ENCODE measurements at regions not wholly inside any gene's neighbourhood (a gene's known extent, or its start where the extent isn't known, plus 50 kb on each side); places are given as distances from the start of the nearest gene placed in this dataset.

- H3K36me3 ChIP-seq (ENCODE audit: insufficient read depth, low read length): no peaks in the 10 kb centered on the region
- intact Hi-C loops (cut with DNase I, micrococcal nuclease): no loop called here
- no peaks in the 10 kb centered on the region for H3K4me1 Mint-ChIP-seq (ENCODE audit: low read depth)
- peaks cover 7% of the 10 kb centered on the region for H3K9me3 Mint-ChIP-seq
- ChIA-PET CTCF (no interaction called here), POLR2A (no interaction called here)
- no peak overlapping the region for H3K27ac ChIP-seq (ENCODE audit: low read depth in 1 of 2, low read length in 2 of 2)
- DNase-seq (no peak), ATAC-seq (ENCODE audit: poor library complexity) (no peak)
- H3K27me3 ChIP-seq (ENCODE audit: control insufficient read depth in 1 of 2, insufficient read depth in 2 of 2, low read length in 2 of 2): no peaks in the 10 kb centered on the region
- no peaks in the 10 kb centered on the region for H3K27me3 Mint-ChIP-seq
- no peak overlapping the region for H3K4me3 Mint-ChIP-seq
- H3K36me3 Mint-ChIP-seq (ENCODE audit: low read depth): no peaks in the 10 kb centered on the region
- H3K9me3 ChIP-seq (ENCODE audit: control insufficient read depth in 1 of 2, insufficient read depth in 1 of 2, low read length in 2 of 2): peaks cover 0 to 4% of the 10 kb centered on the region in 2 experiments
- no peaks in the 10 kb centered on the region for H3K4me1 ChIP-seq (ENCODE audit: insufficient read depth, low read length)
- no peak for TF ChIP-seq CTCF (IDR thresholded peaks at IDR 0.05)
- H3K27ac Mint-ChIP-seq: no peak overlapping the region
- H3K4me3 ChIP-seq (ENCODE audit: low read length): no peak overlapping the region
Observed at GRCh38 chr13:63129995-63130394, 1714.3 kb upstream of the PCDH20 start.

- POLR2A ChIA-PET: no interaction called here
Observed at GRCh38 chr13:63128716-63129115, 1713.1 kb upstream of the PCDH20 start.

GRCh38 chr13:63124863-63125262, 1709.2 kb upstream of the PCDH20 start:
- POLR2A ChIA-PET: no interaction called here

More at GRCh38 chr13:63128716-63129115, 1713.1 kb upstream of the PCDH20 start:
- Histone ChIP-seq H3K9me3 (ENCODE audit: control insufficient read depth in 1 of 2, insufficient read depth in 1 of 2, low read length in 2 of 2) (peaks cover 0 to 4% of the 10 kb centered on the region in 2 experiments), H3K27ac (ENCODE audit: low read depth in 1 of 2, low read length in 2 of 2) (no peak overlapping the region), H3K27me3 (ENCODE audit: control insufficient read depth in 1 of 2, insufficient read depth in 2 of 2, low read length in 2 of 2) (no peaks in the 10 kb centered on the region), H3K4me1 (ENCODE audit: insufficient read depth, low read length) (no peaks in the 10 kb centered on the region), H3K36me3 (ENCODE audit: insufficient read depth, low read length) (no peaks in the 10 kb centered on the region), H3K4me3 (ENCODE audit: low read length) (no peak overlapping the region)
- DNase-seq: no peak
- ATAC-seq (ENCODE audit: poor library complexity): no peak
- CTCF ChIA-PET: no interaction called here
- H3K36me3 Mint-ChIP-seq (ENCODE audit: low read depth): no peaks in the 10 kb centered on the region
- H3K27me3 Mint-ChIP-seq: no peaks in the 10 kb centered on the region
- TF ChIP-seq CTCF (IDR thresholded peaks at IDR 0.05): no peak
- H3K4me3 Mint-ChIP-seq: no peak overlapping the region
- intact Hi-C loops (cut with DNase I, micrococcal nuclease): no loop called here
- no peak overlapping the region for H3K27ac Mint-ChIP-seq
- H3K9me3 Mint-ChIP-seq: peaks cover 7% of the 10 kb centered on the region
- no peaks in the 10 kb centered on the region for H3K4me1 Mint-ChIP-seq (ENCODE audit: low read depth)

More at GRCh38 chr13:63124863-63125262, 1709.2 kb upstream of the PCDH20 start:
- Mint-ChIP-seq H3K4me1 (ENCODE audit: low read depth) (no peaks in the 10 kb centered on the region), H3K27ac (no peak overlapping the region), H3K9me3 (no peaks in the 10 kb centered on the region), H3K4me3 (no peak overlapping the region), H3K27me3 (no peaks in the 10 kb centered on the region), H3K36me3 (ENCODE audit: low read depth) (no peaks in the 10 kb centered on the region)
- CTCF ChIA-PET: no interaction called here
- H3K27me3 ChIP-seq (ENCODE audit: control insufficient read depth in 1 of 2, insufficient read depth in 2 of 2, low read length in 2 of 2): no peaks in the 10 kb centered on the region
- DNase-seq (no peak), ATAC-seq (ENCODE audit: poor library complexity) (no peak)
- H3K4me3 ChIP-seq (ENCODE audit: low read length): no peak overlapping the region
- no peak for TF ChIP-seq CTCF (IDR thresholded peaks at IDR 0.05)
- H3K4me1 ChIP-seq (ENCODE audit: insufficient read depth, low read length): no peaks in the 10 kb centered on the region
- H3K27ac ChIP-seq (ENCODE audit: low read depth in 1 of 2, low read length in 2 of 2): no peak overlapping the region
- H3K9me3 ChIP-seq (ENCODE audit: control insufficient read depth in 1 of 2, insufficient read depth in 1 of 2, low read length in 2 of 2): peaks cover 0 to 7% of the 10 kb centered on the region in 2 experiments
- no peaks in the 10 kb centered on the region for H3K36me3 ChIP-seq (ENCODE audit: insufficient read depth, low read length)
- intact Hi-C loops (cut with DNase I, micrococcal nuclease): no loop called here
